ENCODE measurements at regions not wholly inside any gene's neighbourhood (a gene's known extent, or its start where the extent isn't known, plus 50 kb on each side); places are given as distances from the start of the nearest gene placed in this dataset.
"Not testable (repeated sequence)": the region's sequence is repeated elsewhere in the genome, so short reads cannot be mapped to it uniquely, and the experiment has no call there.

GRCh38 chr7:108813251-108814014 lies 243.8 kb downstream of the DNAJB9 start:
- DNase-seq (ENCODE audit: low spot score), result no peak

- DNase-seq (ENCODE audit: low spot score), result no peak
Observed at GRCh38 chr7:108815815-108816214, 246.1 kb downstream of the DNAJB9 start.

- DNase-seq (ENCODE audit: low spot score), result no peak
Observed at GRCh38 chr7:108818742-108819141, 249.1 kb downstream of the DNAJB9 start.

GRCh38 chr7:108824840-108825580 lies 255.3 kb downstream of the DNAJB9 start:
- no peak for DNase-seq (ENCODE audit: low spot score)

- no peak for DNase-seq (ENCODE audit: low spot score)
Observed at GRCh38 chr7:108825581-108825909, 255.9 kb downstream of the DNAJB9 start.

- no peak for DNase-seq (ENCODE audit: low spot score)
Observed at GRCh38 chr7:108836256-108836655, 266.6 kb downstream of the DNAJB9 start.

- no peak for DNase-seq (ENCODE audit: low spot score)
Observed at GRCh38 chr7:108838198-108838597, 268.5 kb downstream of the DNAJB9 start.

GRCh38 chr7:108839076-108839475 lies 269.4 kb downstream of the DNAJB9 start:
- no peak for DNase-seq (ENCODE audit: low spot score)

GRCh38 chr7:108845951-108846350 lies 276.3 kb downstream of the DNAJB9 start:
- DNase-seq (ENCODE audit: low spot score), result no peak

- no peak for DNase-seq (ENCODE audit: low spot score)
Observed at GRCh38 chr7:108846471-108846870, 276.8 kb downstream of the DNAJB9 start.

- DNase-seq (ENCODE audit: low spot score), result no peak
Observed at GRCh38 chr7:108848486-108848885, 278.8 kb downstream of the DNAJB9 start.

GRCh38 chr7:108860615-108861014 lies 290.9 kb downstream of the DNAJB9 start:
- DNase-seq (ENCODE audit: low spot score), result no peak

- DNase-seq (ENCODE audit: low spot score), result no peak
Observed at GRCh38 chr7:108861071-108861470, 291.4 kb downstream of the DNAJB9 start.

GRCh38 chr7:108863227-108863848 lies 293.7 kb downstream of the DNAJB9 start:
- DNase-seq (ENCODE audit: low spot score), result no peak

- DNase-seq (ENCODE audit: low spot score), result no peak
Observed at GRCh38 chr7:108869070-108869469, 299.4 kb downstream of the DNAJB9 start.

- no peak for DNase-seq (ENCODE audit: low spot score)
Observed at GRCh38 chr7:108875139-108875538, 305.5 kb downstream of the DNAJB9 start.

GRCh38 chr7:108890862-108891261 lies 321.2 kb downstream of the DNAJB9 start:
- DNase-seq (ENCODE audit: low spot score), result no peak

- no peak for DNase-seq (ENCODE audit: low spot score)
Observed at GRCh38 chr7:108908456-108908855, 338.8 kb downstream of the DNAJB9 start.

GRCh38 chr7:108911016-108911415 lies 341.3 kb downstream of the DNAJB9 start:
- no peak for DNase-seq (ENCODE audit: low spot score)

GRCh38 chr7:108920490-108920889 lies 350.8 kb downstream of the DNAJB9 start:
- DNase-seq (ENCODE audit: low spot score), result no peak

GRCh38 chr7:108943048-108943447 lies 373.4 kb downstream of the DNAJB9 start:
- DNase-seq (ENCODE audit: low spot score), result not testable (repeated sequence)

- DNase-seq (ENCODE audit: low spot score), result no peak
Observed at GRCh38 chr7:108947526-108947925, 377.9 kb downstream of the DNAJB9 start.

GRCh38 chr7:108972004-108972403 lies 402.3 kb downstream of the DNAJB9 start:
- no peak for DNase-seq (ENCODE audit: low spot score)

All from globus pallidus (tissue), 1 donor.